Sigmoid colon (tissue), 6 donors: ENCODE measurements at regions not wholly inside any gene's neighbourhood (a gene's known extent, or its start where the extent isn't known, plus 50 kb on each side); places are given as distances from the start of the nearest gene placed in this dataset.

Experiments
- DNase-seq: peaks from one replicate; pipeline ENCODE4 v3.0.0-alpha.2; 2019
- H3K27ac ChIP-seq, 4 donors: fragments of 200-600 bp; sonication (generic); one replicate each; pipeline ENCODE4 v1.5.1; 2016 to 2019; ENCODE audit warnings: mild to moderate bottlenecking in 1 of 4
- H3K27me3 ChIP-seq, 3 donors: fragments of 200-600 bp; sonication (generic); one replicate each; pipeline ENCODE4 v1.5.1; 2019; ENCODE audit warnings: mild to moderate bottlenecking in 1 of 3
- H3K36me3 ChIP-seq, 4 donors: fragments of 200-600 bp; sonication (generic); one replicate each; pipeline ENCODE4 v1.5.1; 2016 to 2019
- H3K4me1 ChIP-seq, 4 donors: fragments of 200-600 bp; sonication (generic); one replicate each; pipeline ENCODE4 v1.5.1; 2017 to 2019
- H3K4me3 ChIP-seq, 4 donors: fragments of 200-600 bp; sonication (generic); one replicate each; pipeline ENCODE4 v1.5.1; 2017 to 2019; ENCODE audit warnings: mild to moderate bottlenecking in 2 of 4, moderate library complexity in 1 of 4
- H3K9me3 ChIP-seq, 4 donors: fragments of 200-600 bp in 3 of 4; sonication (generic) in 3 of 4; one replicate each; pipeline versions ENCODE4 v1.5.1 to v1.6.1; 2013 to 2019
- CTCF ChIP-seq, 4 experiments: fragments of 450-650 bp in 3 of 4; fragments of 200-600 bp in 1 of 4; IDR thresholded peaks; one replicate each; pipeline ENCODE4 v1.5.1; 2016 to 2019; ENCODE audit warnings: antibody characterized with exemption in 4 of 4, mild to moderate bottlenecking in 3 of 4, moderate library complexity in 2 of 4
- EP300 ChIP-seq, 4 donors: sonication (generic); formaldehyde crosslinking; IDR thresholded peaks; one replicate each; pipeline ENCODE4 v1.6.1; 2017; ENCODE audit warnings: antibody characterized with exemption in 4 of 4
- POLR2A ChIP-seq, 2 donors: fragments of 450-650 bp; IDR thresholded peaks; one replicate each; pipeline ENCODE4 v1.6.1; 2016; ENCODE audit warnings: antibody characterized with exemption in 2 of 2, mild to moderate bottlenecking in 2 of 2, moderate library complexity in 2 of 2
- POLR2AphosphoS5 ChIP-seq, 4 donors: sonication (generic); formaldehyde crosslinking; IDR thresholded peaks; one replicate each; pipeline ENCODE4 v1.6.1; 2017; ENCODE audit warnings: antibody characterized with exemption in 4 of 4
- WGBS, 2 donors: extraction: QIAGEN DNeasy Blood & Tissue Kit; methylation state at CpG; one replicate each; pipeline ENCODE4 v1.1.7; 2013; 5-methylcytosine and 5-hydroxymethylcytosine counted together
- intact Hi-C: fragments of 100-400 bp; cut with DNase I; formaldehyde crosslinking; loops from one replicate; pipeline ENCODE4 v1.15.1; 2023
- donor health status: healthy with polysubstance abuse.
- donor health status: healthy.

- Histone ChIP-seq H3K27ac (no peak overlapping the region), H3K4me1 (no peaks in the 10 kb centered on the region), H3K4me3 (no peak overlapping the region), H3K36me3 (no peaks in the 10 kb centered on the region), H3K9me3 (no peaks in the 10 kb centered on the region), H3K27me3 (no peaks in the 10 kb centered on the region)
- no peak for DNase-seq
- intact Hi-C loops = no loop called here
- 89 to 91% methylated on average over 1 of the region's 1 CpG for WGBS, 2 donors
- TF ChIP-seq EP300 (IDR thresholded peaks at IDR 0.05) = no peak
- no peak for TF ChIP-seq POLR2A (IDR thresholded peaks at IDR 0.05)
- no peak for TF ChIP-seq CTCF (IDR thresholded peaks at IDR 0.05)
- no peak for TF ChIP-seq POLR2AphosphoS5 (IDR thresholded peaks at IDR 0.05)
Observed at GRCh38 chr7:42506097-42506496, 269.1 kb upstream of the GLI3 start.

GRCh38 chr7:42502022-42502421, 265.0 kb upstream of the GLI3 start:
- no peak overlapping the region for H3K4me3 ChIP-seq
- intact Hi-C loops = no loop called here
- no peak overlapping the region for H3K27ac ChIP-seq
- WGBS, 2 donors = 63 to 74% methylated on average over 1 of the region's 1 CpG
- H3K27me3 ChIP-seq = no peaks in the 10 kb centered on the region
- no peaks in the 10 kb centered on the region for H3K4me1 ChIP-seq
- no peaks in the 10 kb centered on the region for H3K9me3 ChIP-seq
- TF ChIP-seq POLR2AphosphoS5 (IDR thresholded peaks at IDR 0.05) (no peak), POLR2A (IDR thresholded peaks at IDR 0.05) (no peak), CTCF (IDR thresholded peaks at IDR 0.05) (no peak), EP300 (IDR thresholded peaks at IDR 0.05) (no peak)
- H3K36me3 ChIP-seq = no peaks in the 10 kb centered on the region
- no peak for DNase-seq

GRCh38 chr7:42495256-42495655, 258.2 kb upstream of the GLI3 start:
- Histone ChIP-seq H3K4me1 (peaks cover 0 to 48% (median 33%) of the 10 kb centered on the region in 4 donors), H3K27ac (peak overlapping the region in 3 of 4 donors; percentile 87 to 92 (median 90)), H3K27me3 (no peaks in the 10 kb centered on the region), H3K36me3 (no peaks in the 10 kb centered on the region), H3K4me3 (no peak overlapping the region), H3K9me3 (no peaks in the 10 kb centered on the region)
- TF ChIP-seq CTCF (IDR thresholded peaks at IDR 0.05) = no peak
- no peak for TF ChIP-seq POLR2A (IDR thresholded peaks at IDR 0.05)
- TF ChIP-seq POLR2AphosphoS5 (IDR thresholded peaks at IDR 0.05) = peak in 1 of 4 donors; percentile 12
- no peak for TF ChIP-seq EP300 (IDR thresholded peaks at IDR 0.05)
- WGBS, 2 donors = 91 to 92% methylated on average over 3 of the region's 3 CpGs
- intact Hi-C loops = loop anchor here (10.0 kb wide), 1 partner anchor 340 kb away; no protein-coding TSS in a partner anchor
- DNase-seq = no peak

GRCh38 chr7:42494736-42495135, 257.7 kb upstream of the GLI3 start:
- intact Hi-C loops = loop anchor here (5.0 to 10.0 kb wide), 3 partner anchors 193 to 517 kb away; no protein-coding TSS in a partner anchor
- no peak overlapping the region for H3K4me3 ChIP-seq
- TF ChIP-seq CTCF (IDR thresholded peaks at IDR 0.05) = no peak
- no peak for TF ChIP-seq EP300 (IDR thresholded peaks at IDR 0.05)
- no peak for TF ChIP-seq POLR2A (IDR thresholded peaks at IDR 0.05)
- no peak for TF ChIP-seq POLR2AphosphoS5 (IDR thresholded peaks at IDR 0.05)
- no peaks in the 10 kb centered on the region for H3K36me3 ChIP-seq
- no peak for DNase-seq
- 77 to 78% methylated on average over 6 of the region's 6 CpGs for WGBS, 2 donors
- H3K27ac ChIP-seq = peak overlapping the region in 3 of 4 donors; percentile 87 to 92 (median 90)
- peaks cover 0 to 52% (median 37%) of the 10 kb centered on the region in 4 donors for H3K4me1 ChIP-seq
- no peaks in the 10 kb centered on the region for H3K27me3 ChIP-seq
- no peaks in the 10 kb centered on the region for H3K9me3 ChIP-seq

GRCh38 chr7:42494199-42494710, 257.2 kb upstream of the GLI3 start:
- peak overlapping the region in 3 of 4 donors; percentile 51 to 59 (median 57) for H3K4me3 ChIP-seq
- TF ChIP-seq EP300 (IDR thresholded peaks at IDR 0.05) = no peak
- TF ChIP-seq POLR2A (IDR thresholded peaks at IDR 0.05) = no peak
- TF ChIP-seq POLR2AphosphoS5 (IDR thresholded peaks at IDR 0.05) = no peak
- no peak for TF ChIP-seq CTCF (IDR thresholded peaks at IDR 0.05)
- no peaks in the 10 kb centered on the region for H3K9me3 ChIP-seq
- no peak for DNase-seq
- H3K4me1 ChIP-seq = peaks cover 0 to 57% (median 41%) of the 10 kb centered on the region in 4 donors
- no peaks in the 10 kb centered on the region for H3K36me3 ChIP-seq
- intact Hi-C loops = loop anchor here (5.0 to 10.0 kb wide), 3 partner anchors 193 to 517 kb away; no protein-coding TSS in a partner anchor
- H3K27me3 ChIP-seq = no peaks in the 10 kb centered on the region
- peak overlapping the region; percentile 69 to 92 (median 88) for H3K27ac ChIP-seq
- 84 to 88% methylated on average over 5 of the region's 5 CpGs for WGBS, 2 donors
